HepG2 (cell line): ENCODE measurements at regions not wholly inside any gene's neighbourhood (a gene's known extent, or its start where the extent isn't known, plus 50 kb on each side); places are given as distances from the start of the nearest gene placed in this dataset.

Experiments
- BORCS8-MEF2B ChIP-seq: sonication (generic); formaldehyde crosslinking; IDR thresholded peaks from 2 replicates; pipeline ENCODE4 v1.8.0; 2022; ENCODE audit warnings: mild to moderate bottlenecking, missing genetic modification reagents
- CBFB ChIP-seq: sonication (generic); formaldehyde crosslinking; IDR thresholded peaks from 2 replicates; pipeline ENCODE4 v1.4.0; 2020; ENCODE audit warnings: missing genetic modification reagents
- HNF4A ChIP-seq: sonication (generic); formaldehyde crosslinking; IDR thresholded peaks from 2 replicates; pipeline ENCODE4 v1.4.0; 2020; ENCODE audit warnings: missing genetic modification reagents
- HOXA3 ChIP-seq: sonication (generic); formaldehyde crosslinking; IDR thresholded peaks from 2 replicates; pipeline ENCODE4 v1.5.0; 2020; ENCODE audit warnings: missing genetic modification reagents
- KDM2A ChIP-seq: sonication (generic); formaldehyde crosslinking; IDR thresholded peaks from 2 replicates; pipeline ENCODE4 v1.4.0; 2020; ENCODE audit warnings: low read depth, missing genetic modification reagents, borderline replicate concordance
- PRMT3 ChIP-seq: sonication (generic); formaldehyde crosslinking; IDR thresholded peaks from 2 replicates; pipeline ENCODE4 v1.8.1; 2022; ENCODE audit warnings: low read depth, mild to moderate bottlenecking, moderate library complexity, missing genetic modification reagents, borderline replicate concordance
- RORA ChIP-seq: sonication (generic); formaldehyde crosslinking; IDR thresholded peaks from 2 replicates; pipeline ENCODE4 v1.5.0; 2020; ENCODE audit warnings: mild to moderate bottlenecking, missing genetic modification reagents, moderate library complexity
- SAP130 ChIP-seq: IDR thresholded peaks from 2 replicates; pipeline ENCODE4 v1.6.1; 2016; ENCODE audit warnings: low read depth
- TBP ChIP-seq: sonication (generic); formaldehyde crosslinking; IDR thresholded peaks from 2 replicates; pipeline ENCODE4 v1.5.0; 2020; ENCODE audit warnings: missing genetic modification reagents
- TCF7L2 ChIP-seq: IDR thresholded peaks from 2 replicates; pipeline ENCODE4 v1.6.1; 2011; ENCODE audit warnings: mild to moderate bottlenecking, low read depth, low read length, moderate library complexity
- ZNF101 ChIP-seq: sonication (generic); formaldehyde crosslinking; IDR thresholded peaks from 2 replicates; pipeline ENCODE4 v1.4.0; 2020; ENCODE audit warnings: mild to moderate bottlenecking, low read depth, missing genetic modification reagents, borderline replicate concordance
- ZNF296 ChIP-seq: sonication (generic); formaldehyde crosslinking; conservative IDR thresholded peaks from 2 replicates; pipeline ENCODE4 v1.5.0; 2020; ENCODE audit warnings: mild to moderate bottlenecking, missing genetic modification reagents
- ZNF326 ChIP-seq: sonication (generic); formaldehyde crosslinking; IDR thresholded peaks from 2 replicates; pipeline ENCODE4 v1.4.0; 2020; ENCODE audit warnings: missing genetic modification reagents, borderline replicate concordance
- ZNF543 ChIP-seq: sonication (generic); formaldehyde crosslinking; IDR thresholded peaks from 2 replicates; pipeline ENCODE4 v1.4.0; 2020; ENCODE audit warnings: mild to moderate bottlenecking, missing genetic modification reagents
- ZNF549 ChIP-seq: sonication (generic); formaldehyde crosslinking; IDR thresholded peaks from 2 replicates; pipeline ENCODE4 v1.5.0; 2020; ENCODE audit warnings: missing genetic modification reagents
- ZNF816 ChIP-seq: sonication (generic); formaldehyde crosslinking; IDR thresholded peaks from 2 replicates; pipeline ENCODE4 v1.8.0; 2022; ENCODE audit warnings: missing genetic modification reagents, mild to moderate bottlenecking, borderline replicate concordance
- ZNF879 ChIP-seq: sonication (generic); formaldehyde crosslinking; IDR thresholded peaks from 2 replicates; pipeline ENCODE4 v1.8.1; 2023; ENCODE audit warnings: missing genetic modification reagents
- ZSCAN12 ChIP-seq: sonication (generic); formaldehyde crosslinking; IDR thresholded peaks from 2 replicates; pipeline ENCODE4 v1.9.0; 2021; ENCODE audit warnings: mild to moderate bottlenecking, missing genetic modification reagents
- TF ChIP-seq, protein P1 (sequence below): sonication (generic); formaldehyde crosslinking; IDR thresholded peaks from 2 replicates; pipeline ENCODE4 v1.9.0; 2021; ENCODE audit warnings: missing genetic modification reagents, borderline replicate concordance
- TF ChIP-seq, protein P2 (sequence below): sonication (generic); formaldehyde crosslinking; IDR thresholded peaks from 2 replicates; pipeline ENCODE4 v1.4.0; 2020; ENCODE audit warnings: mild to moderate bottlenecking, missing genetic modification reagents
- TF ChIP-seq, protein P3 (sequence below): sonication (generic); formaldehyde crosslinking; IDR thresholded peaks from 2 replicates; pipeline ENCODE4 v1.5.1; 2020; ENCODE audit warnings: mild to moderate bottlenecking, missing genetic modification reagents, moderate library complexity

DNA sequence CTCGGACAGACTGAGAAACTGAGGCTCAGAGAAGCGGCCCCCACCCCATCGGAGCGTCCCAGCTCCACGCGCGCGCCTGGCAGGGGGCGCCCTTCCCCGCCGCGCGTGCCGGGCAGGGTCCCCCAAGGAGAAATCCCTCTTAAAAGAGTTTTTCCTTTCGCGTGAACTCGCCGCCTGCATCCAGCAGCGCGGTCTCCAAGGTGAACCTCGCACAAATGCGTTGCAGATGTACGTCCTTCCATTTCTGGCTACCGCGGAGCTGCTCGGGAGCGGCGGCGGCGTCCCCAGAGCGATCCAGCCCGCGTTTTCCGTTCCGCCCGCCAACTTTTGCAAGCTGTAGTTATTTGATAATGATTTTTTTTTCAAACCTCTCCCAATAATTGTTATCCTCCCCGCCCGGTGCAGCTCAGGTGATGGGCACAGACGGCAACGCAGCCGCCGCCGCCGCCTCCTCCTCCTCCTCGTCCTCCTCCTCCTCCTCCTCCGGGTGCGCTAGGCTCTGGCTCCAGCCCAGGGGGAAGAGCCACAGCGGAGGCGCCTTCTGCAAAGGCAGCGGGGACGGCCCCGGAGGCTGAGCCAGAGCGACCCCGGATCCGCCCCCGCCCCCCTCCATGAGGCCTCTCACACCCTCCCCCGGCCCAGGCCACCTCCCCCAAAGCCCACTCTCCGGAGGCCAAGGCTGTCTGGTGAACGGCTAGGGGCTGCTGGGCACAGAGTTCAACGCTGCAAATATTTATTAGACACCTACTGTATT is 74.0 kb upstream of the CUX1 start (continued):
- TF ChIP-seq, protein P1, sequence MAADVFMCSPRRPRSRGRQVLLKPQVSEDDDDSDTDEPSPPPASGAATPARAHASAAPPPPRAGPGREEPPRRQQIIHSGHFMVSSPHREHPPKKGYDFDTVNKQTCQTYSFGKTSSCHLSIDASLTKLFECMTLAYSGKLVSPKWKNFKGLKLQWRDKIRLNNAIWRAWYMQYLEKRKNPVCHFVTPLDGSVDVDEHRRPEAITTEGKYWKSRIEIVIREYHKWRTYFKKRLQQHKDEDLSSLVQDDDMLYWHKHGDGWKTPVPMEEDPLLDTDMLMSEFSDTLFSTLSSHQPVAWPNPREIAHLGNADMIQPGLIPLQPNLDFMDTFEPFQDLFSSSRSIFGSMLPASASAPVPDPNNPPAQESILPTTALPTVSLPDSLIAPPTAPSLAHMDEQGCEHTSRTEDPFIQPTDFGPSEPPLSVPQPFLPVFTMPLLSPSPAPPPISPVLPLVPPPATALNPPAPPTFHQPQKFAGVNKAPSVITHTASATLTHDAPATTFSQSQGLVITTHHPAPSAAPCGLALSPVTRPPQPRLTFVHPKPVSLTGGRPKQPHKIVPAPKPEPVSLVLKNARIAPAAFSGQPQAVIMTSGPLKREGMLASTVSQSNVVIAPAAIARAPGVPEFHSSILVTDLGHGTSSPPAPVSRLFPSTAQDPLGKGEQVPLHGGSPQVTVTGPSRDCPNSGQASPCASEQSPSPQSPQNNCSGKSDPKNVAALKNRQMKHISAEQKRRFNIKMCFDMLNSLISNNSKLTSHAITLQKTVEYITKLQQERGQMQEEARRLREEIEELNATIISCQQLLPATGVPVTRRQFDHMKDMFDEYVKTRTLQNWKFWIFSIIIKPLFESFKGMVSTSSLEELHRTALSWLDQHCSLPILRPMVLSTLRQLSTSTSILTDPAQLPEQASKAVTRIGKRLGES (CRISPR knock-in tag): no peak
- TF ChIP-seq PRMT3: no peak
- no peak for TF ChIP-seq ZSCAN12
- no peak for TF ChIP-seq ZNF879 (CRISPR knock-in tag)
- 0 out of 2 replicates have a peak, but pooled peaks have one; percentile 10 for TF ChIP-seq HOXA3 (CRISPR knock-in tag)
- no peak for TF ChIP-seq ZNF326 (CRISPR knock-in tag)
- TF ChIP-seq ZNF816 (CRISPR knock-in tag): no peak
- no peak for TF ChIP-seq TBP (CRISPR knock-in tag)
- no peak for TF ChIP-seq ZNF543
- TF ChIP-seq, protein P2, sequence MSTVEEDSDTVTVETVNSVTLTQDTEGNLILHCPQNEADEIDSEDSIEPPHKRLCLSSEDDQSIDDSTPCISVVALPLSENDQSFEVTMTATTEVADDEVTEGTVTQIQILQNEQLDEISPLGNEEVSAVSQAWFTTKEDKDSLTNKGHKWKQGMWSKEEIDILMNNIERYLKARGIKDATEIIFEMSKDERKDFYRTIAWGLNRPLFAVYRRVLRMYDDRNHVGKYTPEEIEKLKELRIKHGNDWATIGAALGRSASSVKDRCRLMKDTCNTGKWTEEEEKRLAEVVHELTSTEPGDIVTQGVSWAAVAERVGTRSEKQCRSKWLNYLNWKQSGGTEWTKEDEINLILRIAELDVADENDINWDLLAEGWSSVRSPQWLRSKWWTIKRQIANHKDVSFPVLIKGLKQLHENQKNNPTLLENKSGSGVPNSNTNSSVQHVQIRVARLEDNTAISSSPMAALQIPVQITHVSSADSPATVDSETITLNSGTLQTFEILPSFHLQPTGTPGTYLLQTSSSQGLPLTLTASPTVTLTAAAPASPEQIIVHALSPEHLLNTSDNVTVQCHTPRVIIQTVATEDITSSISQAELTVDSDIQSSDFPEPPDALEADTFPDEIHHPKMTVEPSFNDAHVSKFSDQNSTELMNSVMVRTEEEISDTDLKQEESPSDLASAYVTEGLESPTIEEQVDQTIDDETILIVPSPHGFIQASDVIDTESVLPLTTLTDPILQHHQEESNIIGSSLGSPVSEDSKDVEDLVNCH: no peak
- TF ChIP-seq, protein P3, sequence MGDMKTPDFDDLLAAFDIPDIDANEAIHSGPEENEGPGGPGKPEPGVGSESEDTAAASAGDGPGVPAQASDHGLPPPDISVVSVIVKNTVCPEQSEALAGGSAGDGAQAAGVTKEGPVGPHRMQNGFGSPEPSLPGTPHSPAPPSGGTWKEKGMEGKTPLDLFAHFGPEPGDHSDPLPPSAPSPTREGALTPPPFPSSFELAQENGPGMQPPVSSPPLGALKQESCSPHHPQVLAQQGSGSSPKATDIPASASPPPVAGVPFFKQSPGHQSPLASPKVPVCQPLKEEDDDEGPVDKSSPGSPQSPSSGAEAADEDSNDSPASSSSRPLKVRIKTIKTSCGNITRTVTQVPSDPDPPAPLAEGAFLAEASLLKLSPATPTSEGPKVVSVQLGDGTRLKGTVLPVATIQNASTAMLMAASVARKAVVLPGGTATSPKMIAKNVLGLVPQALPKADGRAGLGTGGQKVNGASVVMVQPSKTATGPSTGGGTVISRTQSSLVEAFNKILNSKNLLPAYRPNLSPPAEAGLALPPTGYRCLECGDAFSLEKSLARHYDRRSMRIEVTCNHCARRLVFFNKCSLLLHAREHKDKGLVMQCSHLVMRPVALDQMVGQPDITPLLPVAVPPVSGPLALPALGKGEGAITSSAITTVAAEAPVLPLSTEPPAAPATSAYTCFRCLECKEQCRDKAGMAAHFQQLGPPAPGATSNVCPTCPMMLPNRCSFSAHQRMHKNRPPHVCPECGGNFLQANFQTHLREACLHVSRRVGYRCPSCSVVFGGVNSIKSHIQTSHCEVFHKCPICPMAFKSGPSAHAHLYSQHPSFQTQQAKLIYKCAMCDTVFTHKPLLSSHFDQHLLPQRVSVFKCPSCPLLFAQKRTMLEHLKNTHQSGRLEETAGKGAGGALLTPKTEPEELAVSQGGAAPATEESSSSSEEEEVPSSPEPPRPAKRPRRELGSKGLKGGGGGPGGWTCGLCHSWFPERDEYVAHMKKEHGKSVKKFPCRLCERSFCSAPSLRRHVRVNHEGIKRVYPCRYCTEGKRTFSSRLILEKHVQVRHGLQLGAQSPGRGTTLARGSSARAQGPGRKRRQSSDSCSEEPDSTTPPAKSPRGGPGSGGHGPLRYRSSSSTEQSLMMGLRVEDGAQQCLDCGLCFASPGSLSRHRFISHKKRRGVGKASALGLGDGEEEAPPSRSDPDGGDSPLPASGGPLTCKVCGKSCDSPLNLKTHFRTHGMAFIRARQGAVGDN (CRISPR knock-in tag): peak; percentile 41
- no peak for TF ChIP-seq CBFB
- no peak for TF ChIP-seq ZNF296 (CRISPR knock-in tag)
- 0 out of 2 replicates have a peak, but pooled peaks have one; percentile 16 for TF ChIP-seq SAP130
- TF ChIP-seq BORCS8-MEF2B: no peak
- TF ChIP-seq ZNF549 (CRISPR knock-in tag): no peak
- peak; percentile 24; the same call in 1 of the 2 replicates for TF ChIP-seq KDM2A (CRISPR knock-in tag)
- TF ChIP-seq RORA (CRISPR knock-in tag): no peak
- no peak for TF ChIP-seq TCF7L2
- TF ChIP-seq HNF4A (CRISPR knock-in tag): no peak
- no peak for TF ChIP-seq ZNF101 (CRISPR knock-in tag)
